ENCODE measurements at regions not wholly inside any gene's neighbourhood (a gene's known extent, or its start where the extent isn't known, plus 50 kb on each side); places are given as distances from the start of the nearest gene placed in this dataset.

DNA sequence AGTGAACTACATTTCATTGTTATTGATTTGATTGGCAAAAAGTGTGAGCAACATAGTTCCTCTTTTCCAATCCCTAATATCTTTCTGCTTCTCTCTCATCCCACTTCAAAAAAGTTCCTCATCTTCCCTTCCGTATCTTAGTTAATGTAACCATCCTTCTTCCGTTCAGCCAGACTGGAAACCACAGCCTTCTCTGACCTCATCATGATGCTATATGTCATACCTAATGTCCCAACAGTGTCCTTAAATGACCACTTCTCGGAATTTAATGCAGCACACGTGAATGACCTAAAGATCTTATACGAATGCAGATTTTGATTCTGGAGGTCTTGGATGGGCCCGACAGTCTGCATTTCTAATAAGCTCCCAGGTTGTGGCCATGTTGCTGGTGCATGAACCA is 320.3 kb upstream of the SATB1 start:
- 56 to 78% (median 66%) methylated on average over 6 of the region's 6 CpGs for WGBS, 4 donors
- no peaks in the 10 kb centered on the region for H3K9me3 ChIP-seq (replicated peaks in 1 of 3)
- no peak overlapping the region for H3K4me3 ChIP-seq
- TF ChIP-seq POLR2A (IDR thresholded peaks at IDR 0.05) = no peak
- no peaks in the 10 kb centered on the region for H3K4me1 ChIP-seq (replicated peaks in 1 of 2)
- peak overlapping the region in 1 of 5 donors; percentile 13 for H3K27ac ChIP-seq
- intact Hi-C loops (cut with DNase I) = no loop called here
- peak in 3 of 7 donors; percentile 19 to 20 (median 19) for DNase-seq
- H3K36me3 ChIP-seq (replicated peaks in 1 of 2) = no peaks in the 10 kb centered on the region
- H3K27me3 ChIP-seq = no peaks in the 10 kb centered on the region

DNA sequence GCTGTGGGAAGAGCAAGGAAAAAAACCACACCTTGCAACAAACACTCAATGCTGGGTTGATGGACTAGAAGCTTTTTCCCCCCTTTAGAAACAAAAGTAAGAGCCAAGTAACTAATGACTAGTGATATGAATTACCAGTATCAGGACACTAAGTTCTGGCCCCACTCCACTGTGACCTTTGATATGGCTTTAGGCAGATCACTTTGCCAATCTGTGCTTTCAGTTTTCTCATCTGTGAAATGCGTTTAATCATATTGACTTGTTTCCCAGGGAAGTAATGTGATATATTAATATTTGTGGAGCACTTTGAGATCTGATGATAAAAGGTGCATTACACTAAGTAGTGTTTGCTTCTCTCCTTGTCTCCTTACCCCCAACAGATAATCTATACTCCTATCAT is 319.3 kb upstream of the SATB1 start:
- WGBS, 4 donors = 61 to 90% (median 74%) methylated on average over 1 of the region's 1 CpG
- no peak for TF ChIP-seq POLR2A (IDR thresholded peaks at IDR 0.05)
- TF ChIP-seq, protein P1, sequence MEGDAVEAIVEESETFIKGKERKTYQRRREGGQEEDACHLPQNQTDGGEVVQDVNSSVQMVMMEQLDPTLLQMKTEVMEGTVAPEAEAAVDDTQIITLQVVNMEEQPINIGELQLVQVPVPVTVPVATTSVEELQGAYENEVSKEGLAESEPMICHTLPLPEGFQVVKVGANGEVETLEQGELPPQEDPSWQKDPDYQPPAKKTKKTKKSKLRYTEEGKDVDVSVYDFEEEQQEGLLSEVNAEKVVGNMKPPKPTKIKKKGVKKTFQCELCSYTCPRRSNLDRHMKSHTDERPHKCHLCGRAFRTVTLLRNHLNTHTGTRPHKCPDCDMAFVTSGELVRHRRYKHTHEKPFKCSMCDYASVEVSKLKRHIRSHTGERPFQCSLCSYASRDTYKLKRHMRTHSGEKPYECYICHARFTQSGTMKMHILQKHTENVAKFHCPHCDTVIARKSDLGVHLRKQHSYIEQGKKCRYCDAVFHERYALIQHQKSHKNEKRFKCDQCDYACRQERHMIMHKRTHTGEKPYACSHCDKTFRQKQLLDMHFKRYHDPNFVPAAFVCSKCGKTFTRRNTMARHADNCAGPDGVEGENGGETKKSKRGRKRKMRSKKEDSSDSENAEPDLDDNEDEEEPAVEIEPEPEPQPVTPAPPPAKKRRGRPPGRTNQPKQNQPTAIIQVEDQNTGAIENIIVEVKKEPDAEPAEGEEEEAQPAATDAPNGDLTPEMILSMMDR (IDR thresholded peaks at IDR 0.05) = no peak
- Histone ChIP-seq H3K27ac (no peak overlapping the region), H3K4me3 (no peak overlapping the region), H3K9me3 (replicated peaks in 1 of 3) (no peaks in the 10 kb centered on the region), H3K27me3 (no peaks in the 10 kb centered on the region), H3K4me1 (replicated peaks in 1 of 2) (no peaks in the 10 kb centered on the region), H3K36me3 (replicated peaks in 1 of 2) (no peaks in the 10 kb centered on the region)
- intact Hi-C loops (cut with DNase I) = no loop called here
- no peak for DNase-seq

DNA sequence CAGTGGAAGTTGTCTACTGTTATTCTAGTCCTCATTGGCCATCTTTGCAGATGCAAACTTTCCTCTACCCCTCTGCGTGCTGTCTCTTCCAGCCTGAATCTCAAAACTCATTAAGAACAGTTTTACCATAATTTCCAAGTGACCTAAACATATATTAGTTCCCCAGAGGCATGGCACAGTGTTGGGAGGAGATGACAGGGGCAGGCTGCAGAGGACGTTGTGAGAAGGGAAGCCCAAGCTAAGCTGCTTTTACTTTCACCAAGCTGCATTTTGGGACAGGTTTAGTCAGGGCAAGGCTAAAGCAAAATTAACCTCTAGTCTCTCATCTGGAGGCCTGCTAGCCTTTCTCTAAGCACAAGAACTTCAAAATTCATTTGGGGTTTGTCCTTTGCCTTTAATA is 318.6 kb upstream of the SATB1 start:
- H3K9me3 ChIP-seq (replicated peaks in 1 of 3) = no peaks in the 10 kb centered on the region
- no peak for DNase-seq
- no peaks in the 10 kb centered on the region for H3K36me3 ChIP-seq (replicated peaks in 1 of 2)
- H3K4me1 ChIP-seq (replicated peaks in 1 of 2) = no peaks in the 10 kb centered on the region
- no peaks in the 10 kb centered on the region for H3K27me3 ChIP-seq
- WGBS, 4 donors = 56 to 70% (median 63%) methylated on average over 2 of the region's 2 CpGs
- TF ChIP-seq, protein P1 (IDR thresholded peaks at IDR 0.05) = no peak
- TF ChIP-seq POLR2A (IDR thresholded peaks at IDR 0.05) = no peak
- no peak overlapping the region for H3K4me3 ChIP-seq
- H3K27ac ChIP-seq = no peak overlapping the region
- intact Hi-C loops (cut with DNase I) = no loop called here

DNA sequence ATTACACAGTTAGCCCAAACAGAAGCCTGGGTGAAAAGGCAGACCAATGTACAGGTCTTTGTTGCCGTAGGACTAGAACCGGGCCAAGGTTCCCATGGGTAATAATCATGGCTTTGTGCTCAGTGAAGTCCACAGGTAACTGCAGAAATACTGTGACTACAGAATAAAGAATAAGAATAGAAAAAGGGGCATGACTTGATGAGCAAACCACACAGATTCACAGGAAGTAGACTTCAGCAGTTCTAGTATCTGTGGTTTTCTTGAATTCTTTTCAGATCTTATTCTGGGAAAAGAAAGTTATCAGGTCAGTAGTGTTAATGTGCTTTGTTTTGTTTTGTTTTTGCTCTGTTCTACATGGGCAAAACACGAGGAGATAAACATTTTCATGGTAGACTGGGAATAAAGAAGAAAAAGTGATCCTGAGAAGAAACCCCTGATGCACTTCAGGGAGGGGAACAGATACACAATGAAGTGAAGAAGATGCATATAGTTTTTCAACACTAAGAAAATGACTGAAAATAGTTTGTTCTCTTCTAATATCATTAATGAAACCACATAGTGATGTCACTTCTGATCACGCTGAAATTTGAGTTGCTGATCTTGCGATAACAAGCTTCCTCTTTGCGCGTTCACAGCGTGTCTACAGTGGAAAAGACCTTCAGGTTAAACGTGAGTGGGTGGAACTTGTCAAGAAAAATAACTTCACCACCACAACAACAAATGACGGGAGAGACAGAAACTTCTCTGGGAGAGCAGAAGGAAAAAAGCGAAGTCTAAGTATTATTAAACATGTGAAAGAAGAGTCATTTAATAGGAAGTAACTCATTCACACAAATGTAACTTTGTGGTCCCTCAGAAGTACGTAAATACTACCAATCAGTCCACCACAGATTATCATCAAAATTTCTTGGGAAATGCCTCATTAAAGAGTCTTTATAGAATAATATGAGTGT is 315.8 kb upstream of the SATB1 start:
- intact Hi-C loops (cut with DNase I) = no loop called here
- 57 to 72% (median 60%) methylated on average over 12 of the region's 12 CpGs for WGBS, 4 donors
- Histone ChIP-seq H3K9me3 (replicated peaks in 1 of 3) (no peaks in the 10 kb centered on the region), H3K4me1 (replicated peaks in 1 of 2) (no peaks in the 10 kb centered on the region), H3K4me3 (no peak overlapping the region), H3K36me3 (replicated peaks in 1 of 2) (no peaks in the 10 kb centered on the region), H3K27ac (peak overlapping the region in 2 of 5 donors; percentile 53 to 58), H3K27me3 (no peaks in the 10 kb centered on the region)
- DNase-seq = peak in 4 of 7 donors; percentile 22 to 53 (median 26)
- no peak for TF ChIP-seq POLR2A (IDR thresholded peaks at IDR 0.05)
- TF ChIP-seq, protein P1 (IDR thresholded peaks at IDR 0.05) = no peak

DNA sequence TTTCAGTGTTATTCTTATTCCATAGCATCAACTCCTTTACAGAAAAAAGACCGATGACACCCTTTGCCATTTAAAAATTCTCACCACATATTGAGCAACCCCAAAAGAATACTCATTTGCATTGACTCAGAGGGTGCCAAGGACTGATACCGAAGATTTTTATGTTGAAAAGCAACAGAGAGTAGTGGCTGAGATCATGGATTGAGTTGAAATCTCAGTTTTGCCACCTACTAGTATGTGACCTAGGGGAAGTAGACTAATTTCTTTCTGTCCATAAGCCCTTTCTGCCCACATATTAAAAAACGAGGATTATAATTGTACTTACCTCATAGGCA is 313.9 kb upstream of the SATB1 start:
- WGBS, 4 donors = 57 to 71% (median 61%) methylated on average over 3 of the region's 3 CpGs
- DNase-seq = no peak
- no peak for TF ChIP-seq POLR2A (IDR thresholded peaks at IDR 0.05)
- TF ChIP-seq, protein P1 (IDR thresholded peaks at IDR 0.05) = no peak
- H3K27ac ChIP-seq = no peak overlapping the region
- no peaks in the 10 kb centered on the region for H3K4me1 ChIP-seq (replicated peaks in 1 of 2)
- H3K36me3 ChIP-seq (replicated peaks in 1 of 2) = no peaks in the 10 kb centered on the region
- H3K4me3 ChIP-seq = no peak overlapping the region
- no peaks in the 10 kb centered on the region for H3K9me3 ChIP-seq (replicated peaks in 1 of 3)
- intact Hi-C loops (cut with DNase I) = no loop called here
- no peaks in the 10 kb centered on the region for H3K27me3 ChIP-seq

Measured in adrenal gland (tissue), 9 donors.